COLO668 (cell line): ENCODE measurements at regions not wholly inside any gene's neighbourhood (a gene's known extent, or its start where the extent isn't known, plus 50 kb on each side); places are given as distances from the start of the nearest gene placed in this dataset.

Experiments used
- DNase-seq: peaks from one replicate; lab custom pipeline; 2025; ENCODE audit not compliant: unreplicated experiment; lab: John Stamatoyannopoulos, UW

GRCh38 chr21:26659182-26659581 is 86.1 kb upstream of the CYYR1 start:
- no peak for DNase-seq

GRCh38 chr21:26655460-26655859 is 82.4 kb upstream of the CYYR1 start:
- no peak for DNase-seq

- DNase-seq, result no peak
These were observed 80.3 kb upstream of the CYYR1 start for GRCh38 chr21:26653430-26653829.

- no peak for DNase-seq
These were observed 79.8 kb upstream of the CYYR1 start for GRCh38 chr21:26652854-26653253.

- DNase-seq, result no peak
These were observed 68.0 kb upstream of the CYYR1 start for GRCh38 chr21:26641062-26641461.

GRCh38 chr21:26637201-26637745 is 64.2 kb upstream of the CYYR1 start:
- no peak for DNase-seq

GRCh38 chr21:26635681-26636080 is 62.6 kb upstream of the CYYR1 start:
- DNase-seq, result no peak

GRCh38 chr21:26632691-26633090 is 59.6 kb upstream of the CYYR1 start:
- no peak for DNase-seq

- no peak for DNase-seq
These were observed 53.1 kb upstream of the CYYR1 start for GRCh38 chr21:26626187-26626586.

GRCh38 chr21:26624983-26625519 is 52.0 kb upstream of the CYYR1 start:
- no peak for DNase-seq
